GM19438 (cell line): ENCODE measurements at regions not wholly inside any gene's neighbourhood (a gene's known extent, or its start where the extent isn't known, plus 50 kb on each side); places are given as distances from the start of the nearest gene placed in this dataset.

Experiments
- ATAC-seq: cut with Tn5 transposase; IDR thresholded peaks from one replicate; pipeline ENCODE4 v1.9.1; 2021; ENCODE audit warnings: low read depth; ENCODE audit not compliant: unreplicated experiment

DNA sequence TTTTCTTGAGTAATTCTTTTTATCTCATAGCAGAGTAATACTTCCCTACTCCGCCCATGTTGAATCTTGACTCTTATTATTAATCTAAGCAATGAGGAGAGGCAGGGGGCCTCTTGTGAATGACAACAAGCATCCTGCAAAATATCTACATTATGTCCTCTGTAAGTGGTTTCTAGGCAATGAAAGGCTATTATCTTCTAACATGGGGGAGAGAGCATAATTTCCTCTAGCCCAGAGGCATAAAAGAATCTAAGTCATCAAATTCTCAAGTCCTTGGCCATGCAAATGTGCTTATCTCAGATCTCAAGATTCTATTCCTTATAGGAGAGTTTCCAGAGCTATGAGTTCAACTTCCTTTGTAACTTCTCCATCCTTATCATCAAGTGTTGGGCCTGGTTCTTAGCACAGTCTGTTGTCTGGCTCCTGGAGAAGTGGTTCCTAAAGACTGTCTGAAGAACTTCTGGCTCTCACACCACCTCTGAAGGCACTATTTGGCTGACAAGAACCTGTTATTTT, 423.1 kb upstream of the INTU start:
- no peak for ATAC-seq

DNA sequence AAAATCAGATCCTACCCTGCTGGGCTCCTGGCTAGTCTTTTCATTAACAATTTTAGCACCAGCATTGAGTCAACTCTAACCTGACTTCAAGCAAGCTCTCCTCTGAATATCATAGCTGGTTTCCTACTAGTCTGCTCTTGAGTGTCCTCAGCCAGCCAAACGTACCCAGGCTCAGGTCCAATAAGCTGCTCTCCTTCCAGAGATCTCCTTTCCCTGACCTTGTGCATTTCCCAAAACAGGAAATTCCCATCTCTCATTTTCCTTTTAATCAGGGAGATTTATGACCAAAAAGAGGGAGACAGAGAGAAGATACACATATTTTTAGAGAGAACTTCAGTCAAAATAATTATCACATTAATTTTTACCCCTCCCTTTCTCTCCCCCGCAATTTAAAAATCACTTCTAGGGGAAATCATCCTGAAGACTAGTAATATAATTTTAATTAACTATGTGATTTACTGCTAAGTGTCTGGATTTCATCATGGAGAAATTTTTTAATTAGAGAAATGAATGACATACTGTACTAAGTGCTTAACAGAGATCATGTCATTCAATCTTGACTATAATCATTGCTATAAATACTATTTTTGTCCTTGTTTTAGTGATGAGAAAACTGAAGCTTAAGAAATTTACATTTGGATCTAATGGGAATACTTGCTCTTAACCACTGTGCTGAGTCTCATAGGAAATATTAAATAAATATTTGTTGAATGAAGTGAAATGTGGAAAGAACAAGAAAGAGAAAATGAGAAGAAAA, 421.7 kb upstream of the INTU start:
- ATAC-seq = no peak

DNA sequence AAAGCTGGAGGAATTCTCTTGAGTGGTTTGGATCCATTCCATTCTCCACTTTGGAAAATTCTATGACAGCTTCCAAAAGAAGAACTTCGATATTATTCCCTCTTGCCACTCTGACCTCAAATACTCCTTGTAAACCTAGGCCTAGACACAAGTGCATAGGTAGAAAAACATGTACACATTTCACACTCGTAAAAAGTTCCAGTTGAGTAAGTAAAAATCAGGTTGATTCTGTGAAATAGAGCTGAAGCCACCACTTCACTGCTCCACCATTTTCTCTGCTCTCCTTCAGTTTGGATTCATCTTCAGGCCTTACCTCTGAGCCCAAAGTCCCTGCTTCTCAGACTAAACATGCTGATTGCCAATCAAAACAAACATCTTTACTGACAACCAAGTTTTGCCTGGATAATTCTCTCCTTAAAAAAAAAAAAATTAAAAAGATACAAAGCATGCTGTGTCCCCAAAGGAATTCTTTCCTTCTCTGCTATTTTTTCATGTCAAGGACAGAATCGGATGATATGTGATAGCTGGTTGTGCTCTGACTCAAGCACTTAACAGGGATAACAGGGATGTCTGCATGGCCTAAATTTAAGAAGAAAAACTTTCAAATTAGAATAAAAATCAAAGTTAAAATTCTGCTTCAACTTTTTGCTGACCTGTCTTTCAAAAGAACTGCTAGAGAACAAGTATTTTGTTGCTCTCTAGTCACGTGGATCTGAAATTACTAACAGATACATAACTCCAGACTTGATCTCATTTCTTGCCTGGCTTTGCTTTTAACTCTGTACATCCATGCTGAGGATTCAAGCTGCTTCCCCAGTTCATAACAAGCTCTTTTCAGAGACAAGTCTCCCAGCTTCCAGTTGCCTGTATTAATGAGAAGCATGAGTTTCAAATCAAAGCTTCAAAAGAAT, 420.9 kb upstream of the INTU start:
- ATAC-seq = no peak

DNA sequence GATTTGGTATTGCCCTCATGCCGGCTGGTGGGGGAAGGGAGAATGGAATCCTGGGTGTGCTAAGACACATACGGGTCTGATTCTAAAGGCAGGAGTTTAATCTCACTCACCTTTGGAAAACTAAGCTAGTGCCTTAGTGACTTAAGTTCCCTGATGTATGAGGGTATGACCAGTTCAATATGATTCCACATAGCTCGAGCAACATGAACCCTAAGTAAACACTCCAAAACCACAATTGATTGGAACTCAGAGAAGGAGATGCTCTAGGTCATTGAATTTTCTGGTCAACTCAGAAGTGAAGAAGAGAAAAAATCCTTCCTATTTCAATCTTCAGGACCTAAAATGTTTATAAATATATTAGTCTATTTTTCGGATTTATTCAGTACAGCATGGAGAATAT, 420.1 kb upstream of the INTU start:
- ATAC-seq = no peak

DNA sequence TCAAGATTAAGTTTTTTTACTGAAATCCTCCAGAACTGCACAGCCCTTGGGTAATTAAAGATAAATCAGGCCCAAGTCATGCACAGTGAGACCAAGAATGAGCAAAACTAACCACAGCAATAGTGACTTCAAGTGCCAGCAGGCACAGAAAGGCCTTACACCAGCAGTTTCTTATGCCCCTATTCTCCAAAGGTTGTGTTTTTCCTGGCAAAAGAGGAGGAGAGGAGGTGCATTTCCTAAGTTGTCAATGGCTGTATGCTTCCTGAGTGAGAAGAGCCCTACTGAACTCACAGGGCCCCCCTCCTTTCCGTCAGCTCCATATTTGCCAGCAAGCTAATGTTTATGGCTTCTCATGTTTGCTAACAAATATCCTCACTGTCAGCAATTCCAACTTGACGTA, 418.7 kb upstream of the INTU start:
- ATAC-seq = no peak

DNA sequence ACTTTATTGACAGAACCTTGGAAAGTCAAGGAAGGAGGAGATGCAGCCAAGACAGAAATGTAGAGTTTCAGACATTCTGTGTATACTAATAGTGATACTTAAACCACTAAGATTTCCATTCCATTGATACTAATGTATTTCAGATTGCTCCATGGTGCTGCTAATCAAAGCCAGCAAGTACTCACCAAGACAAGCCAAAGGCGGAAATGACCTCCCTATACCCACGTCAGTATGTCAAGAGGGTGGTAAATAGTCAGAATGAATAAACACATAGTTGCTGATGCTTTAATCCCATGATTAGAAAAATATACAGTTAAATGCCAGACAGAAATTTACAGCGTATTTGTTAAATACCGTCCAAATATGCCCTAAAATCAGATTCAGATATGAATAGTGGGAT, 417.8 kb upstream of the INTU start:
- no peak for ATAC-seq

DNA sequence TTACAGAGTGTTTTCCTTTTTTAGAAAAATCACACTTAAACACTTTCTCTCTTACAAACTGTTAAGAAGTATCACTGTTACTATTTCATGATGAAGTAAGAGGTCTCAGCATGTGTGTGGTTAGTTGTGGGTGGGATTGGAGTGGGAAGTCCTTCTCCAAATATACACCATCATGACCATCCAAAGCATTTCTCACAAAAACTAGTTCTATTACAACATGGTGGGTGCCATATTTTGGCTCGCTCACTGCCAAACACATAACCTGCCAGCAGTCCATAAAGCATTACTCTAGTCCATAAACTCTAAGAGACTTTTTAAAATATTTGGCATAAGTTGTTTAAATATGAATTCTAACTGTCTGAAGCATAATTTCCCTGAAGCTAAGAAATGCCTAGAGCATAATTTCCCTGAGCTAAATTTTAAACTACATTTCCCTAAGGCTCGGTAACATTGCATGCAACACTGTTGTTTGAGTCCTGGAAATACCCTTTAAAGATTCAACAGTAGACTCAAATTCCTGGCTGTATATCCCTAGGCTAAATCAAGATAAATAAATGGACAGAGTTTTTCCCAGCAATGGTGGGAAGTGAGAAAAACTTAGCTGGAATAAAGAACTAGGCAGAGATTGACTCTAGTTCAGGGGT, 415.0 kb upstream of the INTU start:
- no peak for ATAC-seq

DNA sequence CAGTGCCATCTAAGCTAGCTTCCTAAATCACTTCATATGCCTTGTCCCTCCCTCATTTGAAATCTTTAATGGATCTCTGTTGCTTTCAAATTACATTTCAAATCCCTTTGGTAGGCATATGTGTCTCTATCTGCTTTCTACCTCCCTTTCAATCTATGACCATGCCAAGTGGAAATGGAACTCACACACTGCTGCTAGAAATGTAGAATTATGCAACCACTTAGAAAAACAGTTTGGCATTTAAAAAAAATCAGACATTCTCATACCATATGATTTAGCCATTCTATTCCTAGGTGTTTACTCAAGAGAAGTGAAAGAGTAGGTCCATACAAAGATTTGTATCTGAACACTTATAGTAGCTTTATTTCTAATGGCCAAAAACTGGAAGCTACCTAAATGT, 413.5 kb upstream of the INTU start:
- no peak for ATAC-seq

DNA sequence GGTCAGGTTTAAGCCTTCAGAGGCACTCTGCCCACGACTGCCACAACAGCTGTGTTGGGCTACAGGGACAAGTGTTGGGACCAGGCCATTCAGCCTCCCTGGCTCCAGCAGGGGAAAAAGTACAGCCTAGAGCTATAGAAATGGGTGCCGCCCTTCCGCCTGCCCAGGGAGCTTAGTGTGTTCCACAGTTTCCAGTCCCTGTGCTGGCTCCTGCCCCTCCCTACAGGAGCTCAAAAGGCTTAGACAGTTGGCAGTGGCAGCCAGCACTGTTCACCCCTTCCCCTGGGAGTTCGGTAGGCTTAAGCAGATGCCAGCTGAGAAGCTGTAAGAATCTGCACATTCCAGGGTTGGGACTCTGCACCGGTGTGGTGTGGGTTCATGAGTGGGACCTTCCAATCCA, 408.2 kb upstream of the INTU start:
- no peak for ATAC-seq

DNA sequence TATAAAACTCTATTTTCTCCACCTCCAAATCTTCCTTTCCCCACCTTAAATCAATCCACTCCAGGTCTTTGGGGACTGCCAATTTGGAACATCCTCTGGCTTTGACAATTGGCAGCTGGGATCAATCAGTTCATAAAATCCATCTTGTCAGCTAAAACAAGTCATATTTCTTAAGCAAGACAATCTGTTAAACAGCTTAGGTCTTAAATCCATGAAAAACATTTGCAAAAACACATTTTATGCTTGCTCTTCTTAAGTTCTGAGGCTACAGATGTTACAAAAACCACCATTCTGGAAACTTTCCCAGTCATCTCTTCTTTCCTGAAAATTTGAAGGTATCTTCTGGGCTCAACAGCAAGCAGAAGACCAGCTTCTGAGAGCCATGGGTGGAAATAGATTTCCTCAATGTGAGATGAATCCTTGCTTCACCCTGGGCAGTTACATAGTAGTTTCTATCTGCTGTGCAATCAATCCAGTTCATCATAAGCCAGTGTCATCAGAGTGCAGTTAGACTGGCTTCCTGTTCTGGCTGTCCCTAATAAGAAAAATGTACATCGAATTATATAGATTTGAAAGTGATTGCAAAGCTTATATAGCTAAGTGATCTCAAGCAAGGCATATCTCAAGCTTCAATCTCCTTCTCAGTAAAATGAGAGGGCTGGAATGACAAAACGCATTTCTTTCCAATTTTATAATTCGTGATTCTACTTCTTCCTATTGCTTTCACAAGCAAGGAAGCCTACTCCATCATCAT, 402.7 kb upstream of the INTU start:
- ATAC-seq = no peak

DNA sequence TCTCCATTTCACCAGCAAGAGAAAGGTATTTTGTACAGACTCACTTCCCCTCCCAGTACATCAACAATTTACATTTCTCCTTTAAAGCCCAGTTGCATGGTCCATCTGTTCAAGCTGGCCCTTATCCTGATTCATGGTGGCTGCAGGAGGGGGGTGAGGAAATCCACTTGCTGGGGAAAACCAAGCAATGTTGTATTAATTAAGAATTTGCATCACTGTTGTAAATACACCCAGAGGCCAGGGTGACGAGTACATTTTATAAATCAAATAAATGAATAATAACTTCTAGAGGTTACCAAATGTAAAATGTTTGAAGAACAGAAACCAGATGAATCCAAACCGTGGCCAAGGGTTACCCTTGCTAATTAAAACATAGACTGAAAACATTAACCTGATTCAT, 395.9 kb upstream of the INTU start:
- no peak for ATAC-seq

DNA sequence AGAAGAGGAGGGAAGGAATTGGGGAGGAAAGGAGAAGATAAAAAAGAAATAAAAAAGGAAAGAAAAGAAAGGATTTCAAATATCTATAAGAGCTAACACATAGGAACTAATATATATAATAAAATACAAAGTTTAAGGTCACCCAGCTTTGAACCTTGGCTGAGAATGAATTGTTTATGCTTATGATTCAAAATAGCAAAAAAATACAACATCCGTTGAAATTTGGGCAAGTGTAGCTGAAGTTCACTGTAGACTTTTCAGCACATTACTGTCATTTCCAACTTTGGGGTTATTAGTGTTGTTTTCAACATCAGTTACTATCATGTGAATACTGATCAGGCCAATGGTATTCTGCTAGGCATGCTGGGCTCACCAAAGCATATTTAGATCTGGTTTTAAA, 395.2 kb upstream of the INTU start:
- ATAC-seq = no peak

DNA sequence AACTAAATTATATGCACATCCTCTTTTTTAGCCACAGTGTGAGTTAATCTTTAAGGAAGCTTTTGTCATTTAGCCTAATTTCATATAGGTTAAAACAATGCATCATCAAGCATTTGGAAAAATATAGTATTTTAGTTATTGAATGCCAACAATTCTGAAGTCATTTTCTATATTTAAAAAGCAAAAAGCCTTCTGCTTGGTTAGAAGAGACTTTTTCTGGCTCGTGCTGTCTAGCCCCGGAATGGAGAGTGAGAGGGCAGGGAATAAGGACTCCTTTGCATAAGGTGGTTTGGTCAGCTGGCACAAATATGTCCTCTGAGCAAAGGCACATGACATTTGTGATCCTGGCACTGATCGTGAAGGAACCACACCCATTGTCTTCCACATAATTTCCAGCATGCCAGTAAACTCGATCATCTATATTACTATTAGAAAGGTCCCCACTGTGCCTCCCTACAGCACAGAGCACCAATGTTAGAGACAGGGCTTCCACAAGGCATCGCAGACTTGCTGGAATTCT, 393.7 kb upstream of the INTU start:
- ATAC-seq = no peak

DNA sequence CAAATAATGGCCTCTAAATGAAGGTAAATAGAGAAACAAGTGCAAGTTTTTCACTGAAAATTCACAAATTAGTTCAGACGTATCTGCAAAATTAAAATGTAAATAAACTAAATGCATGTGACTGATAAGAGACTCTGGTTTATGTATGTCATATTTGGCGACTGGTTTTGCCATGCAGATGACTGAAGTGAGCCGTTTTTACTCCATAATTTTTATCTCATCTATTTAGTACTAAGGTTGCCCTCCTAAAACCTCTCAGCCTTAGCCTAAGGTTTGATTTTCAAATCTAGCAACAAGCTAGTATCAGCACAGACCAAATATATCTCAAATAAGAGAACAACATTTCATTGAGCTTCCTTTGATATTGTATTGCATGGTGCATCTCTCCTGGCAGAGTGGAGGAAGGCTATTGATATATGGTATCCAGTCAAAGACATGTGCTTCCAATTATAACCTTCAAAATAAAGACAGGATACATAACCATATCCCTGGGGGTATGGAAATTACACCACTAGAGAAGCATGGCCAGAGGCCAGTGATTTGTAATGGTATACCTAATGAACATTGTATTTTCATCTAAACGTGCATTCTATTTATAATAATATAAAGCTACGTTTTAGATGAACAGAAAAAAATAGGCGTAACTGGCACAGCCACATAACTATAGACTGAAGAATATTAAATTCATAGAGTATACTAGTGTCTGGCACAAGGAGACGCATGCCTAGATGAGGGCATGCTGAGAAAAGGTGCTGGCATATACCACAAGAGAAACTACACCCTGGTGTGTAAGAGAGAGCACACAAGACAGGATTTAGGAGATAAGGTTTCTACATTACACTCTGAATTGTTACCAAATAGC, 392.6 kb upstream of the INTU start:
- no peak for ATAC-seq

DNA sequence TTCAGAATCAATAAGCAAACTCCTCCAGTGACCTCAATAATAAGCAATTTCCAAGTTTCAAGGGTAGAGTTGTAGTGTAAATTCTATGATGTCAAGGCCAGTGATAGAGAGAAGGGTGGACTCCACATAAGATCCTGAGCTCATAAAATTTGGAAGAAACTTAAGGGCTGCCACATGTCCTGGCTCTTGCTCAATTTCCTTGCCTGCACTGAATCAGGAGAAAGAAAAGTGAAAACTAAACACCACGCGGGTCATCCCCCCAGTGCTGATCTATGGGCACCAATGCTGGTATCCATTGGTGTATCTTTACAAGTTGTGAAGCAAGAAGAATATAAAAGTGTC, 392.0 kb upstream of the INTU start:
- no peak for ATAC-seq

DNA sequence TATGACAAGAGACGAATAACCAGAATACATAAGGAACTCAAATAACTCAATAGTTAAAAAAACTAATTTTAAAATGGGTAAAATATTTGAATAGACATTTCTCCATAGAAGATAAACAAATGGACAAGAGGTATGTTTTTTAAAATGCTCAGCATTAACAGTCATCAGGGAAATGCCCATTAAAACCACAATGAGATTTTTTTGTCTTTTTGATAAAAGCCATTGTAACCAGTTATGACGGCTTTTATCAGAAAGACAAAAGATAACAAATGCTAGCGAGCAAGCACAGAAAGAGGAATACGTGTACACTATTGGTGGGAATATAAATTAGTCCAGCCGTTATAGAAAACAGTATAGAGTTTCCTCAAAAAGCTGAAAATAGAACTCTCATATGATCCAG, 388.2 kb upstream of the INTU start:
- no peak for ATAC-seq

DNA sequence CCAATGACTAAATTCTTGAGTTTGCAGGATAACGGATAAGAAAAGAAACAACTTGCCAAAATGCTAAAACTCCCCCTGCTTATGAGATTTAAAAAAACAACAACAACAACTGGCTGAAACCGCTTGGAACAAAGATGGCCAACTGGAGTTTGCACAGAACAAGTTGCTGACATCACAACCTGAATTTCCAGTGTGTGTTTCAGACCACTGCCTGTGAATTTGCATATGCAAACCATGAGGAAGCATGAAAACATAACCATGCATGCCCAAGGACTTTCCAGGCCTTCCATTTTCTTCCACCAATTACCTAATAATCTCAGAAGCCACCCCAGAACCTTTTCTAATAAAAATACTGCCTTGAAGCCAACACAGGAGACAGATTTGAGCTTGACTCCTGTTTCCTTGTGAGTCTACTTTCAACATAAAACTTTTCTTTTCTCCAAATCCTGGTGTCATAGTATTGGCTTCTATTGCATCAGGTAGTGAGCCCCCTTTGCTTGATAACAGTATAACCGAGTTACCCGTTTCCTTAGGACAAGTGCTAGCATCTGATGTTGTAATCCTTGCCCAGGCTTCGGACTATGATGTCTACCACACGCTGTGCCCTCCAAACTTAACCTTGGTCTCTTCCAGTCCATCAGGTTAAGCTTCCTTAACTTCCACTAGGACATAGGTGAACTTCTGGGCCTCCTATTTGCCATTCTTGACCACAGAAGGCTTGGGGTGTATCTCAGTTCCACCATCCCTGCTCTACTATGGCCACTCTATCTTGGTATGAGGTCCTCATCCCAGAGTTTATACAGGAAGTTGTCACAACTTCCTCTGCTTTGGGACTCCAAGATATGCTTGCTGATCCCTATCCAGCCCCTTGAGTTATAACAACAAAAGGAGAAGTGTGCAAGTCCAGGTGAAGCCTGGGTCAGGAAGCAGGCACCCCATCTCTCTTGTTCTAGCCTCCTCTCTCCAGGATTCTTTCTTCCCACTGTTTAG, 385.5 kb upstream of the INTU start:
- no peak for ATAC-seq

DNA sequence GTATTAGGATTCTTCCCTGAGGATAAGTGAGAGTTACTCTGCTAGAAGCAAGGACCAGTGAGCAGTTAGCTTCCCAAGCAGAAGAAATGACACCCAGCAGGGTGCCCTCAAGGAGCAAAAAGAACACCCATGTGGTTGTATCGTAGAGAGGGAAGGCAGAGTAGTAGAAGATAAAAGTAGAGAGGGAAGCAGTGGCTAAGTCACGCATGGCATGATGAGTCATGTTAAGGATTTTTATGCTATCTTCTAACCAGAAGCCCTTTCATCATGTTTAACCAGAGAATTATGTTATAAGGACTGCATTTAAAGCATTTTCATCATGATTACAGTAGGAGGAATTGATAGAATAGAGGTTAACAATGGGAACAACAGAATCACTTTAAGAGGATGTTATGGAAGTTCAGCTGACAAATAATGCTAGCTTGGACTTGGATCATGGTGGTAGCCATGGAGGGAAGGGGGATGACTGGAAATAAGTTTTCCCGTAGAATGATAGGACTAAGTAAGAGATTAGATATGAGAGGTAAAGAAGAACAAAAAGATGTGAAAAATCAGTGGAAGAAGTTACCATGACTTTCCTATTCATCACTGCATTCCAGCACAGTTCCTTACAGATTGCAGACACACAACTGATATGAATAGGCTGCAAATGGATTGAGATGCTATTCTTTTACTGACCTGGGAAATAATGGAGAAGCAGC, 383.5 kb upstream of the INTU start:
- no peak for ATAC-seq
